GM12878 (cell line): ENCODE measurements at regions not wholly inside any gene's neighbourhood (a gene's known extent, or its start where the extent isn't known, plus 50 kb on each side); places are given as distances from the start of the nearest gene placed in this dataset.

ENCODE experiments used
- ATAC-seq: fragments of 200-7000 bp; cut with Tn5 transposase; 3 replicates; pipeline ENCODE4 v1.9.1; 2020; ENCODE audit warnings: mild to moderate bottlenecking, moderate library complexity
- BruUV-seq: library from RNA; stranded (reverse); fragments of 400-500 nt; replicated peaks from 2 replicates; lab custom pipeline; 2021; lab: Mats Ljungman, UMichigan
- CTCF ChIA-PET: fragments of 300-600 bp; sonication (Branson Sonifier 250); formaldehyde crosslinking; extraction: SDS; loops from one replicate; lab custom pipeline; 2021; ENCODE audit warnings: inconsistent platforms; lab: Yijun Ruan, JAX
- POLR2A ChIA-PET: fragments of 350-600 bp; formaldehyde crosslinking; extraction: SDS; loops from one replicate; lab custom pipeline; 2021; ENCODE audit warnings: inconsistent platforms; lab: Charles Lee
- RAD21 ChIA-PET: fragments of 300-600 bp; sonication (Branson Sonifier 250); formaldehyde crosslinking; loops from one replicate; lab custom pipeline; 2023; ENCODE audit warnings: antibody characterized with exemption; ENCODE audit not compliant: unreplicated experiment; lab: Charles Lee
- SMC1A ChIA-PET: fragments of 300-600 bp; sonication (Branson Sonifier 250); formaldehyde crosslinking; loops from one replicate; lab custom pipeline; 2023; ENCODE audit not compliant: unreplicated experiment, uncharacterized antibody; lab: Charles Lee
- DNase-seq: peaks from one replicate; pipeline ENCODE4 v3.0.0-alpha.2; 2011; ENCODE audit warnings: low read depth, low spot score
- FAIRE-seq: peaks from 3 replicates; lab custom pipeline; 2011; peaks lifted over from hg19 to GRCh38; lab: Jason Lieb, UNC
- H2AFZ ChIP-seq: 2 replicates; pipeline ENCODE4 v1.6.0; 2011; ENCODE audit warnings: low read depth, low read length, control low read depth; ENCODE audit not compliant: control insufficient read depth
- H3K27ac ChIP-seq: 2 replicates; pipeline ENCODE4 v1.5.1; 2011; ENCODE audit warnings: control low read depth; ENCODE audit not compliant: control insufficient read depth, insufficient read depth
- H3K27me3 ChIP-seq, 2 experiments: replicated peaks in 1 of 2; 2 replicates each; pipeline versions ENCODE4 v1.6.0 to v1.6.1; 2011; ENCODE audit warnings: low read length in 1 of 2; ENCODE audit not compliant: control insufficient read depth in 2 of 2, insufficient read depth in 2 of 2
- H3K36me3 ChIP-seq, 2 experiments: 2 replicates each; pipeline ENCODE4 v1.5.1; 2011; ENCODE audit warnings: low read length in 1 of 2; ENCODE audit not compliant: control insufficient read depth in 2 of 2, insufficient read depth in 2 of 2
- H3K4me1 ChIP-seq: 2 replicates; pipeline ENCODE4 v1.6.1; 2011; ENCODE audit warnings: mild to moderate bottlenecking, low read length, moderate library complexity, mixed read lengths; ENCODE audit not compliant: control insufficient read depth, insufficient read depth
- H3K4me2 ChIP-seq: 2 replicates; pipeline ENCODE4 v1.6.0; 2011; ENCODE audit warnings: control low read depth; ENCODE audit not compliant: control insufficient read depth, insufficient read depth
- H3K4me3 ChIP-seq: fragments of 200-600 bp; sonication (generic); 2 replicates; pipeline ENCODE4 v1.5.1; 2016
- H3K79me2 ChIP-seq: 2 replicates; pipeline ENCODE4 v1.6.0; 2011; ENCODE audit warnings: low read length; ENCODE audit not compliant: control insufficient read depth, insufficient read depth
- H3K9ac ChIP-seq: 2 replicates; pipeline ENCODE4 v1.8.0; 2011; ENCODE audit warnings: low read length, control low read depth, mixed read lengths; ENCODE audit not compliant: control insufficient read depth, insufficient read depth
- H3K9me3 ChIP-seq: replicated peaks from 3 replicates; pipeline ENCODE4 v1.5.1; 2011; ENCODE audit warnings: mild to moderate bottlenecking, low read length; ENCODE audit not compliant: control insufficient read depth, insufficient read depth
- H4K20me1 ChIP-seq: 2 replicates; pipeline ENCODE4 v1.6.0; 2011; ENCODE audit not compliant: control insufficient read depth, insufficient read depth
- BACH1 ChIP-seq: fragments of 450-650 bp; IDR thresholded peaks from 2 replicates; pipeline ENCODE4 v1.6.1; 2017; ENCODE audit warnings: mild to moderate bottlenecking, borderline replicate concordance
- CHD1 ChIP-seq: IDR thresholded peaks from 2 replicates; pipeline ENCODE4 v1.6.1; 2012; ENCODE audit warnings: low read depth, low read length, improper control_type of control experiment
- KAT2A ChIP-seq: conservative IDR thresholded peaks from 2 replicates; pipeline ENCODE4 v1.6.1; 2011; ENCODE audit warnings: low read depth, low read length; ENCODE audit not compliant: control insufficient read depth
- NRF1 ChIP-seq: conservative IDR thresholded peaks from 2 replicates; pipeline ENCODE4 v1.6.1; 2011; ENCODE audit warnings: mild to moderate bottlenecking, low read depth, low read length, improper control_type of control experiment
- RFX5 ChIP-seq: IDR thresholded peaks from 2 replicates; pipeline ENCODE4 v1.6.1; 2011; ENCODE audit warnings: low read depth, low read length, improper control_type of control experiment
- RUNX3 ChIP-seq: IDR thresholded peaks from 2 replicates; pipeline ENCODE4 v1.6.1; 2012; ENCODE audit warnings: low read length, inconsistent platforms
- SREBF2 ChIP-seq: IDR thresholded peaks from 2 replicates; pipeline ENCODE4 v1.6.1; 2012; ENCODE audit warnings: mild to moderate bottlenecking, low read length
- TARDBP ChIP-seq: IDR thresholded peaks from 2 replicates; pipeline ENCODE4 v1.6.1; 2016; ENCODE audit warnings: borderline replicate concordance
- TCF3 ChIP-seq: IDR thresholded peaks from 2 replicates; pipeline ENCODE4 v1.6.1; 2012; ENCODE audit warnings: low read depth, mild to moderate bottlenecking, low read length, borderline replicate concordance; ENCODE audit not compliant: insufficient read depth
- TCF7 ChIP-seq: IDR thresholded peaks from 2 replicates; pipeline ENCODE4 v1.6.1; 2014; ENCODE audit warnings: antibody characterized with exemption, borderline replicate concordance
- ZNF207 ChIP-seq: fragments of 450-650 bp; IDR thresholded peaks from 2 replicates; pipeline ENCODE4 v1.6.1; 2014; ENCODE audit warnings: antibody characterized with exemption, mild to moderate bottlenecking, borderline replicate concordance
- WGBS: methylation state at CpG from one replicate; pipeline ENCODE4 v1.1.6; 2016; ENCODE audit warnings: low lambda C conversion rate; ENCODE audit not compliant: insufficient replicate concordance, insufficient coverage; ENCODE audit errors: missing lambda C conversion rate; 5-methylcytosine and 5-hydroxymethylcytosine counted together
- in situ Hi-C: fragments of 300-500 bp; cut with MboI; formaldehyde crosslinking; loops from 9 replicates; pipeline ENCODE4 v1.14.3; 2018; ENCODE audit warnings: mixed read lengths
- intact Hi-C: fragments of 100-400 bp; cut with micrococcal nuclease; formaldehyde crosslinking; loops from one replicate; pipeline ENCODE4 v1.14.2; 2022; ENCODE audit not compliant: unreplicated experiment
- TF ChIP-seq, protein P1 (sequence below): IDR thresholded peaks from 2 replicates; pipeline ENCODE4 v1.6.1; 2012; ENCODE audit warnings: low read length, inconsistent platforms
- TF ChIP-seq, protein P2 (sequence below): fragments of 150-350 bp; IDR thresholded peaks from 2 replicates; pipeline ENCODE4 v1.6.1; 2016; ENCODE audit warnings: low read depth, low read length
- TF ChIP-seq, protein P3 (sequence below): IDR thresholded peaks from 2 replicates; pipeline ENCODE4 v1.6.1; 2011; ENCODE audit warnings: low read depth, low read length, improper control_type of control experiment, borderline replicate concordance
- TF ChIP-seq, protein P4 (sequence below): IDR thresholded peaks from 2 replicates; pipeline ENCODE4 v1.6.1; 2011; ENCODE audit warnings: borderline replicate concordance, low read depth, mild to moderate bottlenecking, moderate library complexity, mixed read lengths, low read length; ENCODE audit not compliant: insufficient read depth; ENCODE audit errors: extremely low read length

DNA sequence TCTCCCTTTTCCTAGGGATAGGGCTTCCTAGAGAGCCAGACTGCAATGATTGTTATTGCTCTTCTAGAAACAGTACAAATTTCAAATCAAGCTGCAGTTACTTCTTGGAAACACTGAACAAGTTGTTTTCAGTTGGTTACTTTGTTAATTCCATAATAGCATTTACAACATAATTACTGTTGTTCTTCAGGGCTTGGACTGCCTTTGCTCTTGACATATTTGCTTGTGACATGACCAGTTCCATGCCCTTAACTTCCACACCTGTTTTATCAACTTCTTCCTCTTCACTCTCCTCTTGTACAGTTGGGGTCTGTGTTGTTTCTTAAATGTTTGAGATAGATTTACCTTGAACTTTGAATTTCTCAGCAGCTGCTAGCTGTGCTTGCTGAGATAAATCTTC is 104.4 kb downstream of the SEC23IP start:
- CTCF ChIA-PET: no interaction called here
- no peak overlapping the region for H3K4me2 ChIP-seq
- RAD21 ChIA-PET: no interaction called here

DNA sequence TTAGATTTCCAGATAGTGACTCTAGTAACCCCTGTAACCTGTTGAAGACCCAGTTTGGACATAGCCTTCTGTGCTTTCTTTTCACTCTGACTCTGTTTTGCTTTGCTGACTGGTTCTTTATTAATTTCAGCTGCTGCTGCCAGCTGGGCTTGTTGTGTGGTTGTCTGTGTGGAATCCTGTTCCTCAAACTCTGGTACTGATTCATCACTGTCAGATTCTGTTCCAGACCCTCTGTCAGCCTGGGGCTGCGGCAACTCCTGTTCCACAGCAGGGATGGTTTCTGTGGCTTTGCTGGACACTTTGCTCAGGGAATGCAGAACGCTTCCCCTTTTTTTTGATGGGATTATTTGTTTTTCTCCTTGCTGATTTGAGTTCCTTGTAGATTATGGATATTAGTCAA is 104.9 kb downstream of the SEC23IP start:
- in situ Hi-C loops: no loop called here
- no peak for FAIRE-seq
- no peak for ATAC-seq
- TF ChIP-seq RUNX3: no peak
- TF ChIP-seq SREBF2: no peak
- TF ChIP-seq, protein P1, sequence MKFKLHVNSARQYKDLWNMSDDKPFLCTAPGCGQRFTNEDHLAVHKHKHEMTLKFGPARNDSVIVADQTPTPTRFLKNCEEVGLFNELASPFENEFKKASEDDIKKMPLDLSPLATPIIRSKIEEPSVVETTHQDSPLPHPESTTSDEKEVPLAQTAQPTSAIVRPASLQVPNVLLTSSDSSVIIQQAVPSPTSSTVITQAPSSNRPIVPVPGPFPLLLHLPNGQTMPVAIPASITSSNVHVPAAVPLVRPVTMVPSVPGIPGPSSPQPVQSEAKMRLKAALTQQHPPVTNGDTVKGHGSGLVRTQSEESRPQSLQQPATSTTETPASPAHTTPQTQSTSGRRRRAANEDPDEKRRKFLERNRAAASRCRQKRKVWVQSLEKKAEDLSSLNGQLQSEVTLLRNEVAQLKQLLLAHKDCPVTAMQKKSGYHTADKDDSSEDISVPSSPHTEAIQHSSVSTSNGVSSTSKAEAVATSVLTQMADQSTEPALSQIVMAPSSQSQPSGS: no peak
- no peak for TF ChIP-seq CHD1
- no peak for TF ChIP-seq TCF7
- TF ChIP-seq RFX5: no peak
- TF ChIP-seq, protein P2, sequence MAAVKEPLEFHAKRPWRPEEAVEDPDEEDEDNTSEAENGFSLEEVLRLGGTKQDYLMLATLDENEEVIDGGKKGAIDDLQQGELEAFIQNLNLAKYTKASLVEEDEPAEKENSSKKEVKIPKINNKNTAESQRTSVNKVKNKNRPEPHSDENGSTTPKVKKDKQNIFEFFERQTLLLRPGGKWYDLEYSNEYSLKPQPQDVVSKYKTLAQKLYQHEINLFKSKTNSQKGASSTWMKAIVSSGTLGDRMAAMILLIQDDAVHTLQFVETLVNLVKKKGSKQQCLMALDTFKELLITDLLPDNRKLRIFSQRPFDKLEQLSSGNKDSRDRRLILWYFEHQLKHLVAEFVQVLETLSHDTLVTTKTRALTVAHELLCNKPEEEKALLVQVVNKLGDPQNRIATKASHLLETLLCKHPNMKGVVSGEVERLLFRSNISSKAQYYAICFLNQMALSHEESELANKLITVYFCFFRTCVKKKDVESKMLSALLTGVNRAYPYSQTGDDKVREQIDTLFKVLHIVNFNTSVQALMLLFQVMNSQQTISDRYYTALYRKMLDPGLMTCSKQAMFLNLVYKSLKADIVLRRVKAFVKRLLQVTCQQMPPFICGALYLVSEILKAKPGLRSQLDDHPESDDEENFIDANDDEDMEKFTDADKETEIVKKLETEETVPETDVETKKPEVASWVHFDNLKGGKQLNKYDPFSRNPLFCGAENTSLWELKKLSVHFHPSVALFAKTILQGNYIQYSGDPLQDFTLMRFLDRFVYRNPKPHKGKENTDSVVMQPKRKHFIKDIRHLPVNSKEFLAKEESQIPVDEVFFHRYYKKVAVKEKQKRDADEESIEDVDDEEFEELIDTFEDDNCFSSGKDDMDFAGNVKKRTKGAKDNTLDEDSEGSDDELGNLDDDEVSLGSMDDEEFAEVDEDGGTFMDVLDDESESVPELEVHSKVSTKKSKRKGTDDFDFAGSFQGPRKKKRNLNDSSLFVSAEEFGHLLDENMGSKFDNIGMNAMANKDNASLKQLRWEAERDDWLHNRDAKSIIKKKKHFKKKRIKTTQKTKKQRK: no peak
- TF ChIP-seq, protein P3, sequence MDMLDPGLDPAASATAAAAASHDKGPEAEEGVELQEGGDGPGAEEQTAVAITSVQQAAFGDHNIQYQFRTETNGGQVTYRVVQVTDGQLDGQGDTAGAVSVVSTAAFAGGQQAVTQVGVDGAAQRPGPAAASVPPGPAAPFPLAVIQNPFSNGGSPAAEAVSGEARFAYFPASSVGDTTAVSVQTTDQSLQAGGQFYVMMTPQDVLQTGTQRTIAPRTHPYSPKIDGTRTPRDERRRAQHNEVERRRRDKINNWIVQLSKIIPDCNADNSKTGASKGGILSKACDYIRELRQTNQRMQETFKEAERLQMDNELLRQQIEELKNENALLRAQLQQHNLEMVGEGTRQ: no peak
- TF ChIP-seq NRF1: no peak
- no peak for TF ChIP-seq TCF3
- TF ChIP-seq ZNF207: no peak

More for the DNA sequence above, 104.4 kb downstream of the SEC23IP start:
- Histone ChIP-seq H3K4me3 (no peak overlapping the region), H3K9ac (no peak overlapping the region), H3K36me3 (no peaks in the 10 kb centered on the region), H3K4me1 (no peaks in the 10 kb centered on the region), H2AFZ (no peak overlapping the region), H3K27me3 (no peaks in the 10 kb centered on the region), H4K20me1 (no peaks in the 10 kb centered on the region), H3K79me2 (no peaks in the 10 kb centered on the region), H3K9me3 (no peaks in the 10 kb centered on the region), H3K27ac (no peak overlapping the region)
- in situ Hi-C loops (no loop called here), intact Hi-C loops (no loop called here)
- ATAC-seq (no peak), FAIRE-seq (no peak), DNase-seq (no peak)
- no TSS peak for BruUV-seq
- TF ChIP-seq BACH1: no peak
- TF ChIP-seq, protein P4, sequence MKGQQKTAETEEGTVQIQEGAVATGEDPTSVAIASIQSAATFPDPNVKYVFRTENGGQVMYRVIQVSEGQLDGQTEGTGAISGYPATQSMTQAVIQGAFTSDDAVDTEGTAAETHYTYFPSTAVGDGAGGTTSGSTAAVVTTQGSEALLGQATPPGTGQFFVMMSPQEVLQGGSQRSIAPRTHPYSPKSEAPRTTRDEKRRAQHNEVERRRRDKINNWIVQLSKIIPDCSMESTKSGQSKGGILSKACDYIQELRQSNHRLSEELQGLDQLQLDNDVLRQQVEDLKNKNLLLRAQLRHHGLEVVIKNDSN: no peak
- TF ChIP-seq KAT2A: no peak
- no peak for TF ChIP-seq TARDBP
- POLR2A ChIA-PET: no interaction called here
- SMC1A ChIA-PET: no interaction called here

More for the DNA sequence above, 104.9 kb downstream of the SEC23IP start:
- 10% methylated on average over 2 of the region's 2 CpGs for WGBS
- no peak overlapping the region for H3K4me2 ChIP-seq
- no peak overlapping the region for H3K27ac ChIP-seq
- H3K79me2 ChIP-seq: no peaks in the 10 kb centered on the region
- H2AFZ ChIP-seq: no peak overlapping the region
- CTCF ChIA-PET: no interaction called here
- H3K27me3 ChIP-seq: no peaks in the 10 kb centered on the region
- no peaks in the 10 kb centered on the region for H3K36me3 ChIP-seq
- H4K20me1 ChIP-seq: no peaks in the 10 kb centered on the region
- POLR2A ChIA-PET: no interaction called here
- RAD21 ChIA-PET: no interaction called here
- intact Hi-C loops: no loop called here
- DNase-seq: no peak
- SMC1A ChIA-PET: no interaction called here
- no peak overlapping the region for H3K9ac ChIP-seq
- no peaks in the 10 kb centered on the region for H3K9me3 ChIP-seq
- no TSS peak for BruUV-seq
- no peak overlapping the region for H3K4me3 ChIP-seq
- no peaks in the 10 kb centered on the region for H3K4me1 ChIP-seq
